ENCODE measurements at regions not wholly inside any gene's neighbourhood (a gene's known extent, or its start where the extent isn't known, plus 50 kb on each side); places are given as distances from the start of the nearest gene placed in this dataset.

- no peaks in the 10 kb centered on the region for H3K36me3 ChIP-seq (ENCODE audit: control insufficient read depth in 4 of 4, insufficient read depth in 3 of 4, low read depth in 1 of 4, low read length in 3 of 4)
- no peak overlapping the region for H3K27ac ChIP-seq (ENCODE audit: low read depth in 1 of 2, low read length in 2 of 2)
- H3K27me3 ChIP-seq (ENCODE audit: control insufficient read depth in 4 of 4, insufficient read depth in 4 of 4, low read length in 3 of 4) = no peaks in the 10 kb centered on the region
- peaks cover 0 to 9% (median 6%) of the 10 kb centered on the region in 4 donors for H3K4me1 ChIP-seq (ENCODE audit: control insufficient read depth in 4 of 4, insufficient read depth in 4 of 4, low read length in 3 of 4)
- no peaks in the 10 kb centered on the region for H3K9me3 ChIP-seq (ENCODE audit: control insufficient read depth in 4 of 4, low read length in 3 of 4)
- H3K9ac ChIP-seq (ENCODE audit: low read depth in 1 of 2, low read length in 2 of 2) = no peak overlapping the region
- TF ChIP-seq ATF3 (IDR thresholded peaks at IDR 0.05) (no peak), FOXA1 (IDR thresholded peaks at IDR 0.05) (no peak), SP1 (IDR thresholded peaks at IDR 0.05) (no peak), NR2F2 (IDR thresholded peaks at IDR 0.05) (no peak), FOXA2 (IDR thresholded peaks at IDR 0.05) (no peak), JUND (IDR thresholded peaks at IDR 0.05) (no peak), ZBTB33 (IDR thresholded peaks at IDR 0.05) (no peak), EGR1 (IDR thresholded peaks at IDR 0.05; ENCODE audit: low read depth in 2 of 2) (no peak), MAX (IDR thresholded peaks at IDR 0.05) (no peak), RXRA (IDR thresholded peaks at IDR 0.05) (no peak), HNF4A (conservative IDR thresholded peaks at IDR 0.05) (no peak), HNF4G (IDR thresholded peaks at IDR 0.05) (no peak), GABPA (IDR thresholded peaks at IDR 0.05 in 1 of 2, conservative IDR thresholded peaks at IDR 0.05 in 1 of 2) (no peak), RAD21 (IDR thresholded peaks at IDR 0.05) (no peak), TAF1 (conservative IDR thresholded peaks at IDR 0.05) (no peak)
- DNase-seq (ENCODE audit: low spot score) = no peak
- 96% methylated on average over 4 of the region's 4 CpGs for WGBS
- H3K4me3 ChIP-seq (ENCODE audit: low read depth in 1 of 3, low read length in 3 of 3) = no peak overlapping the region
Observed at GRCh38 chr10:110432814-110433565, 64.7 kb upstream of the DUSP5 start.

- H3K9me3 ChIP-seq (ENCODE audit: control insufficient read depth in 4 of 4, low read length in 3 of 4) = no peaks in the 10 kb centered on the region
- TF ChIP-seq HNF4G (IDR thresholded peaks at IDR 0.05) = no peak
- TF ChIP-seq REST (IDR thresholded peaks at IDR 0.05) = no peak
- TF ChIP-seq HNF4A (conservative IDR thresholded peaks at IDR 0.05) = no peak
- TF ChIP-seq RXRA (IDR thresholded peaks at IDR 0.05) = no peak
- TF ChIP-seq YY1 (IDR thresholded peaks at IDR 0.05) = no peak
- no peak for TF ChIP-seq RAD21 (IDR thresholded peaks at IDR 0.05)
- no peak for TF ChIP-seq TAF1 (conservative IDR thresholded peaks at IDR 0.05)
- no peak for TF ChIP-seq CTCF (IDR thresholded peaks at IDR 0.05; ENCODE audit: low read depth, low read length, missing input control)
- no peak for TF ChIP-seq MAX (IDR thresholded peaks at IDR 0.05)
- no peak for TF ChIP-seq ATF3 (IDR thresholded peaks at IDR 0.05)
- TF ChIP-seq GABPA (IDR thresholded peaks at IDR 0.05 in 1 of 2, conservative IDR thresholded peaks at IDR 0.05 in 1 of 2) = no peak
- TF ChIP-seq JUND (IDR thresholded peaks at IDR 0.05) = no peak
- TF ChIP-seq SP1 (IDR thresholded peaks at IDR 0.05) = no peak
- no peak for TF ChIP-seq FOXA2 (IDR thresholded peaks at IDR 0.05)
- no peak for TF ChIP-seq FOXA1 (IDR thresholded peaks at IDR 0.05)
- no peak overlapping the region for H3K9ac ChIP-seq (ENCODE audit: low read depth in 1 of 2, low read length in 2 of 2)
- WGBS = 78% methylated on average over 9 of the region's 9 CpGs
- H3K27ac ChIP-seq (ENCODE audit: low read depth in 1 of 2, low read length in 2 of 2) = no peak overlapping the region
- H3K27me3 ChIP-seq (ENCODE audit: control insufficient read depth in 4 of 4, insufficient read depth in 4 of 4, low read length in 3 of 4) = no peaks in the 10 kb centered on the region
- peaks cover 0 to 9% (median 6%) of the 10 kb centered on the region in 4 donors for H3K4me1 ChIP-seq (ENCODE audit: control insufficient read depth in 4 of 4, insufficient read depth in 4 of 4, low read length in 3 of 4)
- H3K36me3 ChIP-seq (ENCODE audit: control insufficient read depth in 4 of 4, insufficient read depth in 3 of 4, low read depth in 1 of 4, low read length in 3 of 4) = no peaks in the 10 kb centered on the region
- DNase-seq (ENCODE audit: low spot score) = no peak
- no peak overlapping the region for H3K4me3 ChIP-seq (ENCODE audit: low read depth in 1 of 3, low read length in 3 of 3)
Observed at GRCh38 chr10:110433740-110434139, 64.0 kb upstream of the DUSP5 start.

All from liver (tissue), 8 donors.